H1 (cell line): ENCODE measurements at regions not wholly inside any gene's neighbourhood (a gene's known extent, or its start where the extent isn't known, plus 50 kb on each side); places are given as distances from the start of the nearest gene placed in this dataset.

Experiments used
- ASH2L ChIP-seq: fragments of 200-600, 300-600 bp; sonication (generic); IDR thresholded peaks from one replicate; pipeline ENCODE4 v1.7.1; 2017; ENCODE audit warnings: low read length
- CBX5 ChIP-seq: fragments of 300-800, 300-1000 bp; sonication (generic); IDR thresholded peaks from 2 replicates; pipeline ENCODE4 v1.7.1; 2016; ENCODE audit warnings: antibody characterized with exemption, low read length, low read depth
- EP300 ChIP-seq, 2 experiments: IDR thresholded peaks; 1 replicate in 1 of 2; 2 replicates in 1 of 2; pipeline ENCODE4 v1.6.1; 2011 to 2012; ENCODE audit warnings: low read depth in 2 of 2, low read length in 2 of 2, mild to moderate bottlenecking in 2 of 2, borderline replicate concordance in 1 of 2, inconsistent platforms in 1 of 2, moderate library complexity in 1 of 2
- EZH2 ChIP-seq: fragments of 200-600 bp; sonication (generic); IDR thresholded peaks from 2 replicates; pipeline ENCODE4 v1.7.1; 2012; ENCODE audit warnings: low read depth, mild to moderate bottlenecking, moderate library complexity, low read length, inconsistent platforms; ENCODE audit not compliant: severe bottlenecking
- RBBP5 ChIP-seq: IDR thresholded peaks from 2 replicates; pipeline ENCODE4 v1.7.1; 2012; ENCODE audit warnings: low read depth, mild to moderate bottlenecking, inconsistent platforms, low read length, moderate library complexity, borderline replicate concordance
- SP4 ChIP-seq: IDR thresholded peaks from 2 replicates; pipeline ENCODE4 v1.6.1; 2012; ENCODE audit warnings: low read length, inconsistent platforms
- TAF1 ChIP-seq: IDR thresholded peaks from 2 replicates; pipeline ENCODE4 v1.6.1; 2011; ENCODE audit warnings: mild to moderate bottlenecking, low read depth, low read length

GRCh38 chr3:153050978-153051377 is 111.0 kb upstream of the RAP2B start (continued):
- TF ChIP-seq RBBP5 (no peak), ASH2L (no peak), EP300 (IDR thresholded peaks at IDR 0.05; ENCODE audit: borderline replicate concordance in 1 of 2, low read depth in 2 of 2, low read length in 2 of 2) (no peak), TAF1 (no peak), CBX5 (no peak), EZH2 (no peak), SP4 (no peak)
